CD4-positive, CD25-positive, alpha-beta regulatory T cell (primary cell): ENCODE measurements at regions not wholly inside any gene's neighbourhood (a gene's known extent, or its start where the extent isn't known, plus 50 kb on each side); places are given as distances from the start of the nearest gene placed in this dataset.

ENCODE experiments used
- ATAC-seq, 2 donors: fragments of 150-1000 bp; cut with Tn5 transposase; one replicate each; pipeline ENCODE4 v1.10.0; 2021; ENCODE audit warnings: low read depth in 2 of 2, moderate number of reproducible peaks in 2 of 2, moderate library complexity in 1 of 2
- DNase-seq, 3 donors: peaks; one replicate each; pipeline versions ENCODE4 v3.0.0 to v3.0.0-alpha.2; 2012 to 2022; ENCODE audit warnings: mixed read lengths in 1 of 3
- H3K27ac ChIP-seq: one replicate; pipeline ENCODE4 v1.7.0; 2013; ENCODE audit warnings: mild to moderate bottlenecking, low read length; ENCODE audit not compliant: insufficient read depth, poor library complexity, severe bottlenecking
- H3K27me3 ChIP-seq: one replicate; pipeline ENCODE4 v1.7.0; 2013; ENCODE audit warnings: low read length; ENCODE audit not compliant: control insufficient read depth, insufficient read depth
- H3K36me3 ChIP-seq: one replicate; pipeline ENCODE4 v1.7.0; 2013; ENCODE audit warnings: mild to moderate bottlenecking, low read length, moderate library complexity; ENCODE audit not compliant: control insufficient read depth, insufficient read depth
- H3K4me1 ChIP-seq: 2 replicates; pipeline ENCODE4 v1.7.0; 2013; ENCODE audit warnings: mild to moderate bottlenecking, low read length; ENCODE audit not compliant: insufficient read depth, control insufficient read depth, poor library complexity, severe bottlenecking
- H3K4me3 ChIP-seq: one replicate; pipeline ENCODE4 v1.7.0; 2013; ENCODE audit warnings: low read depth, mild to moderate bottlenecking, low read length, moderate library complexity
- H3K9me3 ChIP-seq, 2 experiments: 1 replicate in 1 of 2; 2 replicates in 1 of 2; pipeline ENCODE4 v1.7.0; 2013; ENCODE audit warnings: low read length in 2 of 2, mild to moderate bottlenecking in 1 of 2, moderate library complexity in 1 of 2; ENCODE audit not compliant: control insufficient read depth in 2 of 2
- H3K27ac Mint-ChIP-seq, 3 donors: one replicate each; pipeline ENCODE4 v1.8.0; 2020 to 2022; ENCODE audit warnings: mild to moderate bottlenecking in 3 of 3, mixed read lengths in 3 of 3, moderate library complexity in 2 of 3
- H3K27me3 Mint-ChIP-seq: one replicate; pipeline ENCODE4 v1.8.0; 2022; ENCODE audit warnings: mild to moderate bottlenecking, mixed read lengths
- H3K36me3 Mint-ChIP-seq: one replicate; pipeline ENCODE4 v1.8.0; 2020; ENCODE audit warnings: mixed read lengths
- H3K4me1 Mint-ChIP-seq, 4 donors: one replicate each; pipeline ENCODE4 v1.8.0; 2020 to 2022; ENCODE audit warnings: mixed read lengths in 4 of 4, mild to moderate bottlenecking in 1 of 4
- H3K4me3 Mint-ChIP-seq, 4 donors: one replicate each; pipeline ENCODE4 v1.8.0; 2020 to 2022; ENCODE audit warnings: mild to moderate bottlenecking in 4 of 4, mixed read lengths in 4 of 4, moderate library complexity in 3 of 4
- H3K9me3 Mint-ChIP-seq, 7 donors: one replicate each; pipeline ENCODE4 v1.8.0; 2020 to 2022; ENCODE audit warnings: mixed read lengths in 7 of 7, mild to moderate bottlenecking in 3 of 7, moderate library complexity in 2 of 7

DNA sequence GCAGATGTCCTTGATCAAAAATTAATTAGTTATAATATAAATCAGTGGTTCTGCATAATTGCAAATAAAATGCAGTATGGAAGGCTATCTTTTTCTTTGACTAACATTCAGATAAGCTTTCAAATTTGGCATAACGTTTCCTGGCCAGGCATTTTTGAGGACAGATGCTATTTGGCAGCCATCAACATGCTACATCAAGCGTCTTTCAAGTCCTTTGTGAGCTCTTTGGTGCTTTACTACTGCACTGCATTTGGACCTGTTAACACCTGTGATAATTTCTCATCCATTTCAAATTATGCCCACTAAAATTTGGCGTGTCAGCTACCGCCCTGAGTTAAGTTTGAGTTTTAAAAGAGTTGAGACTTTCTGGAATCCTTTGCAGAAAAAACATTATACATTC lies 545.7 kb downstream of the STK39 start:
- Histone ChIP-seq H3K27ac (no peak overlapping the region), H3K4me1 (no peaks in the 10 kb centered on the region), H3K4me3 (no peak overlapping the region), H3K27me3 (no peaks in the 10 kb centered on the region), H3K9me3 (no peaks in the 10 kb centered on the region), H3K36me3 (no peaks in the 10 kb centered on the region)
- Mint-ChIP-seq H3K36me3 (no peaks in the 10 kb centered on the region), H3K27ac (no peak overlapping the region), H3K4me3 (no peak overlapping the region), H3K4me1 (no peaks in the 10 kb centered on the region), H3K9me3 (peaks cover 0 to 6% (median 0%) of the 10 kb centered on the region in 7 donors), H3K27me3 (no peaks in the 10 kb centered on the region)
- DNase-seq: no peak
- ATAC-seq: no peak

DNA sequence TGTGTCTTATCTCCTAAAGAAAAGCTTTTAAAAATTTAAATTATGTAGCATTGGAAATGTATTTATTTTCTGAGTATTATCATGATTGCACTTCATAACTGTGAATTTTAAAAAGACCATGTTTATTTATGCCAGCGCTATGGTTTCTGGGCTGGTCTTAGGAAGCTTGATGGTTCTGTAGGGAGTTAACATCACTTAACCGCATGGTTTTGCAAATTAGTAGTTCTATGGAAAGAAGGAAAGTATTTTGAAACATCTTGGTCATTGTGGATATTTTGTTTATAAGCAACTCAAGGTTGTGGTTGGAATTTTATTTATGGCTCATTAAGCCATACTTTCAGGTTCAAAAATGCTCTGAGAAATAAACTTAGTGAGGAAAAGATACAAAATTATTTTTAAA lies 549.4 kb downstream of the STK39 start:
- Mint-ChIP-seq H3K4me3 (no peak overlapping the region), H3K27ac (no peak overlapping the region), H3K27me3 (no peaks in the 10 kb centered on the region), H3K36me3 (no peaks in the 10 kb centered on the region), H3K9me3 (peaks cover 0 to 7% (median 0%) of the 10 kb centered on the region in 7 donors), H3K4me1 (no peaks in the 10 kb centered on the region)
- Histone ChIP-seq H3K9me3 (no peaks in the 10 kb centered on the region), H3K27me3 (no peaks in the 10 kb centered on the region), H3K4me1 (no peaks in the 10 kb centered on the region), H3K27ac (no peak overlapping the region), H3K4me3 (no peak overlapping the region), H3K36me3 (no peaks in the 10 kb centered on the region)
- DNase-seq: no peak
- ATAC-seq: no peak

DNA sequence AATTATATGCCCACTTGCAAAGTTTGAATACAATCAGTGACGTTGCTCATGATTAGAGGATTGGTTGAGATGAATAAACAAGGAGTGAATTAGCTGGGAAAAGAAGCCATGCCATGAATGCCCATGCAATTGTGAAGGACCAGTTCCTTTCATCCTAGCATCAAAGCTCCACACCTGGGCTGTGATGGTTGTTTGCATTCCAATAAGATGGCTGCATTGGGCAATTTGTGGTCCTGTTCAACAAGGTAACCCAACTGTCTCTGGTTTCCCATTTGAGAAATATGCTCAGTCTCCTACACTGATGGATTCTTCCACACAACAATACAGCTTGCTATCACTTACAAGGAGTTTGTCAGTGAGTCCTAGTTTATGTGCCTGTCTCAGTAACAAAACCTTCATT lies 550.2 kb downstream of the STK39 start:
- Histone ChIP-seq H3K27ac (no peak overlapping the region), H3K9me3 (no peaks in the 10 kb centered on the region), H3K4me3 (no peak overlapping the region), H3K27me3 (no peaks in the 10 kb centered on the region), H3K36me3 (no peaks in the 10 kb centered on the region), H3K4me1 (no peaks in the 10 kb centered on the region)
- Mint-ChIP-seq H3K4me3 (no peak overlapping the region), H3K27me3 (no peaks in the 10 kb centered on the region), H3K9me3 (peaks cover 0 to 7% (median 0%) of the 10 kb centered on the region in 7 donors), H3K27ac (no peak overlapping the region), H3K36me3 (no peaks in the 10 kb centered on the region), H3K4me1 (no peaks in the 10 kb centered on the region)
- ATAC-seq: no peak
- no peak for DNase-seq

DNA sequence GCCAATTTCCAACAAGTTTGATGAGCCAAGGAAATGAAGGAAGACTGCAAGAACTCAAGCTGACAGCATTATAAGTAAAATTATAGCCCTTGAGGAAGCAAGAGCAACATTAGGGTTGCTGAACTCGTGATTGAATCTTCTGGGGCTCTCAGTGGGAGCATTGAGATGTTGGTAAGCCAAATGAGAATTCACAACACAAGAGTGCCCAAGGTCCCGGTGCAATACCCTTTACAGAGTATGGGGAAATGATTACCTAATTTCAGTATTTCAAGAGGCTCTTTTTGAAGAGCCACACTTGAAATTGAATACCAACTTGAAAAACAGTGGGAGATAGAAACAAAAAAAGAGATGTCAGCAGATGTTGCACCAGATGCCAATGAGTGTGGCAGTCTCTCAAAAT lies 554.5 kb downstream of the STK39 start:
- H3K4me1 Mint-ChIP-seq: no peaks in the 10 kb centered on the region
- H3K9me3 Mint-ChIP-seq: peaks cover 0 to 3% (median 0%) of the 10 kb centered on the region in 7 donors
- Histone ChIP-seq H3K4me3 (no peak overlapping the region), H3K27me3 (no peaks in the 10 kb centered on the region), H3K4me1 (no peaks in the 10 kb centered on the region), H3K36me3 (no peaks in the 10 kb centered on the region), H3K27ac (no peak overlapping the region), H3K9me3 (no peaks in the 10 kb centered on the region)
- no peak overlapping the region for H3K27ac Mint-ChIP-seq
- H3K27me3 Mint-ChIP-seq: no peaks in the 10 kb centered on the region
- DNase-seq (no peak), ATAC-seq (no peak)
- no peaks in the 10 kb centered on the region for H3K36me3 Mint-ChIP-seq
- H3K4me3 Mint-ChIP-seq: no peak overlapping the region

DNA sequence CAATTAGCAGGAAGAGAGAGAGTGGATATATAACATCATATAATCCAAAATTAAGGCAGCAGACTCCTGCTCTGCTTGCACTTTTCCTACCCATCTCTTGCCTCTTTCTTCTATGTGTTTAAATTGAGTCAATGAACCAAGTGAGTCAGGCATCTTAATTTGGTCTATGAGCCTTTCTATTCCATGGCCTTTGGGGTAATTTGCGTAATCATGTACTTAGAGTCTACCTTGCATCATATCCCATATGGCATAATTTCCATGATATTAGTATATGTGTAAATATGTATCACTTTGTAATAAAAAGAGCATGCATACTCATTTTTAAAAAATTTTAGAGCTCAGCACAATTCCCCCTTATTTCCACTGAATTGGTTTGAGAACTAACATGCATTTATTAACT lies 555.2 kb downstream of the STK39 start:
- no peak overlapping the region for H3K27ac ChIP-seq
- H3K27me3 ChIP-seq: no peaks in the 10 kb centered on the region
- no peaks in the 10 kb centered on the region for H3K4me1 ChIP-seq
- no peak overlapping the region for H3K4me3 ChIP-seq
- Mint-ChIP-seq H3K36me3 (no peaks in the 10 kb centered on the region), H3K4me1 (no peaks in the 10 kb centered on the region), H3K4me3 (no peak overlapping the region), H3K9me3 (peaks cover 0 to 3% (median 0%) of the 10 kb centered on the region in 7 donors), H3K27ac (no peak overlapping the region), H3K27me3 (no peaks in the 10 kb centered on the region)
- ATAC-seq (no peak), DNase-seq (no peak)
- H3K9me3 ChIP-seq: no peaks in the 10 kb centered on the region
- no peaks in the 10 kb centered on the region for H3K36me3 ChIP-seq

DNA sequence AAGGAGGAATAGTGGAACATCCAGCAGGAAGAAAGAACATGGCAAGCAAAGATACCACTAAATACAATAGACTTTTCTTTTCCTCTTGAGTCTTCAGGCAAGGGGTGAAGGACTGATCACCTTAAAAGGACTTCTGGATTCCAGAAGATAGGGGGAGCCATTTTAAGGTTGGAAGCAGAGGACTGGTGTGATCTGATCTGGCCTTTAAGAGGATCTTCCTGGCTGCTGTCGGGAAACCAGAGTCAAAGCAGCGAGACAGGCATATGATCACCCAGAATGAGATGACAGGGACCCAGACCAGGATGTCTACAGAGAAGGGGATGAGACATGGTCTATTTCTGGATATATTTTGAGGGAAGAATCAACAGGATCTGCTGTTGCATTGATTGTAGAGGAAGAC lies 558.0 kb downstream of the STK39 start:
- Mint-ChIP-seq H3K4me3 (no peak overlapping the region), H3K4me1 (no peaks in the 10 kb centered on the region), H3K27me3 (no peaks in the 10 kb centered on the region), H3K9me3 (peaks cover 0 to 3% (median 0%) of the 10 kb centered on the region in 7 donors), H3K36me3 (no peaks in the 10 kb centered on the region), H3K27ac (no peak overlapping the region)
- Histone ChIP-seq H3K36me3 (no peaks in the 10 kb centered on the region), H3K4me1 (no peaks in the 10 kb centered on the region), H3K9me3 (no peaks in the 10 kb centered on the region), H3K27ac (no peak overlapping the region), H3K4me3 (no peak overlapping the region), H3K27me3 (no peaks in the 10 kb centered on the region)
- ATAC-seq (no peak), DNase-seq (peak in 1 of 3 donors; percentile 1)

DNA sequence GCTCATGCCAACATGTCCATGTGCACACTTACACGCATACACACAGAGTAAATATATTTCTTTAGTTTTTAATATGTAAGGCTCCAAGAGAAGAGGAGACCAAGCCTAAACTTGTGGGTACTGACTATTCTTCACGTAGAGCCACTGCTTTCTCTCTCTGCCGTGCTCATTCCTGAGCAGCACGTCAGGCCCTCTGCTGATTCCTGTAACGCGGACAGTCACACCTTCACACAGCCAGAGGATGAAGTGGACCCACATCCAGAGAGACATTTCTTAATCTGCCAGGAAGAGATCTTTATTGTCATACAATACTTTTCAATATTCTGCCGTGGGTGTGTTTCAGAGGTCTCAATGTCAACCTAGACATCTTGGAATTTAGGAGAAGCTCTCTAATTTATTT lies 560.7 kb downstream of the STK39 start:
- Histone ChIP-seq H3K9me3 (no peaks in the 10 kb centered on the region), H3K27me3 (no peaks in the 10 kb centered on the region), H3K27ac (no peak overlapping the region), H3K36me3 (no peaks in the 10 kb centered on the region), H3K4me3 (no peak overlapping the region), H3K4me1 (no peaks in the 10 kb centered on the region)
- no peak overlapping the region for H3K4me3 Mint-ChIP-seq
- peaks cover 0 to 5% (median 0%) of the 10 kb centered on the region in 7 donors for H3K9me3 Mint-ChIP-seq
- H3K36me3 Mint-ChIP-seq: no peaks in the 10 kb centered on the region
- H3K27me3 Mint-ChIP-seq: no peaks in the 10 kb centered on the region
- no peaks in the 10 kb centered on the region for H3K4me1 Mint-ChIP-seq
- no peak overlapping the region for H3K27ac Mint-ChIP-seq
- DNase-seq: no peak
- no peak for ATAC-seq

DNA sequence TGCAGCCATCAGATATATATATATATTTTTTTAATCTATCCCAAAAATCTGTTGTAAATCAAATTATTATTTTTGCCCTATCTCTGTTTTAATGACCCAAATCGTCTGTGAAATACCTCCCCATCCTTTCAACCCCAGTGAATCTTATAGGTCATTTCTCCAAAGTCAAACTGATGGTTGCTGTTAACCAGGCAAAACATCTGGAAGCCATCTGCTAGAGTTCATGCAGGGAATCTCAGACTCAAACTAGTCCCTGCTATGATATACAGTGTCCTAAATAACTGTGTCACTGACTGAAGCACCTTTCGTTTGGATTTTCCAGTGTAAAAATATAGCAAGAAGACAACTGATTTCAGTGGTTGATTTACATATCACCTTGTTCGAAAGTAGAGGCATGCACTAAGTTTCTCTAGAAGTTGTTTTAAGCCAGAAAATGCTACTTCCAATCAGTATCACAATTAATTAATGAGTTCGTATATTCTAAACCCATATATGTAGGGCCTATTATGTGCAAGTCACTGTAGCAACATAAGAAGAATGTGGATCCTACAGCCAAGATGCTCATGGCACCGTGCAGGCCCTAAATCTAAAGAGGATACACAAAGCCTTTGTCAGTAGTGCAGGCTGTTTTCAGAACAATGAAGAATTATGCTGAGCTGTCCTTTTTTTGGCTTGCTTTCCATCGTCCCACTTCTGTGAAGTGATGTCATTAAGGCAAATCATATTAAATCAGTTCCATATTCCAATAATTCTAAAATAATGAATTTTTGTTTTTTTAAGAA lies 566.0 kb downstream of the STK39 start:
- H3K27ac Mint-ChIP-seq: no peak overlapping the region
- Histone ChIP-seq H3K9me3 (no peaks in the 10 kb centered on the region), H3K27ac (no peak overlapping the region), H3K36me3 (no peaks in the 10 kb centered on the region), H3K4me3 (no peak overlapping the region), H3K27me3 (no peaks in the 10 kb centered on the region), H3K4me1 (no peaks in the 10 kb centered on the region)
- H3K4me3 Mint-ChIP-seq: no peak overlapping the region
- no peaks in the 10 kb centered on the region for H3K4me1 Mint-ChIP-seq
- DNase-seq (no peak), ATAC-seq (no peak)
- peaks cover 0 to 5% (median 2%) of the 10 kb centered on the region in 7 donors for H3K9me3 Mint-ChIP-seq
- H3K36me3 Mint-ChIP-seq: no peaks in the 10 kb centered on the region
- H3K27me3 Mint-ChIP-seq: no peaks in the 10 kb centered on the region
